ENCODE measurements at regions not wholly inside any gene's neighbourhood (a gene's known extent, or its start where the extent isn't known, plus 50 kb on each side); places are given as distances from the start of the nearest gene placed in this dataset.
"Not testable (repeated sequence)": the region's sequence is repeated elsewhere in the genome, so short reads cannot be mapped to it uniquely, and the experiment has no call there.

- no peak for DNase-seq
Measured at GRCh38 chr2:875687-876615, 74.7 kb upstream of the SNTG2 start.

GRCh38 chr2:873651-874580 is 76.7 kb upstream of the SNTG2 start:
- DNase-seq, result no peak

DNA sequence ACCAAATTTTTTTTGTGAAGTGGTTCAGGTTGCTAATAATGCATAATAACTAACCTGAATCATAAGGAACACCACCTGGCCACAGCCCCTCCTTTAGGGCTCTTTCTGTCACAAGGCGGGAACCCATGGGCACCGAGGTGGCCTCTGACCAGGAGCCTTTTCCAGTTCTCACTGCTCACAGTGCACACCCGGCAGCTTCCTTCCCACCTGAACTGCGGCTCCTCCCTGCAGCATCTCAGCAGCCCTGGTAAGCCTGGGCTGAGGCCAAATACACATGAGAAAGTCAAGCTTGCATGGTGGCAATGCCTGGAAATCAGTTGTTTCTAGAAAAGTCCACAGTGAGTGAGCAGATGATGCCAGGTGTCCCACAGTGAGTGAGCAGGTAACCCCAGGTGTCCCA is 77.6 kb upstream of the SNTG2 start:
- DNase-seq, result no peak

DNA sequence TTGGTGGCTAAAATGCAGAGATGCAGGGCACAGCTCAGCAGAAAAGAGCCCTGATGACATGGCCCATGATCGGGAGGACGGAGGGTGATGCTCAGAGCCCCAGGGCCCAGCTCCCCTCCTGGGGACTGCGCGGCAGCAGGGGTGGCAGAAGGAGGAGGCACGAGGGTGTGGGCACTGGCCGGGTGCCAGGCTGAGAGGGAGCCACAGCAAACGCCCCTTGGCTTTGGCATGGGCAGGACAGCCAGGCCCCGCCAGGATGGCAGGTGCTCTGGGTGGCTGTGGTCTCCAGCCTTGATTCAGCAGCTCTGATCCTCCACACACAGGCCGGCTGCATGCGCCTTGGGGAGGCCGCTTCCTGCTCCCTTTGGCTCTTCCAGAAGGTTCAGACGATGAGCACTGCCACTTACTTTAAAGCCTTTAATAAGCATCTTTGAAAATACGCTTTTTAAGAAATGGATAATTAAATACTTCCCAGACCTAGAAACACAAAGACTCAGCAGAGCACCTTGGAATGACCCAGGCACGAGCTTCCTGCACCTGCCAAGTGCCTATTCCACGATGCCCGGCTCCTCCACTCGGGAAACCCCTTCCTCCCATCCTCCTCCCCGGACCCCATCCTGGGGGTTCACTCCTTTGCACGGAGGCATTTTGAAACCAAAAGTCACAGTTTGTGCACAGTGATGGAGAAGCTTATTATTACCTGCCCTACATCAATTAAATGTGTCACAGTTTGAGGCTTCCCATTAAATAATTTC is 78.5 kb upstream of the SNTG2 start:
- DNase-seq, result no peak

DNA sequence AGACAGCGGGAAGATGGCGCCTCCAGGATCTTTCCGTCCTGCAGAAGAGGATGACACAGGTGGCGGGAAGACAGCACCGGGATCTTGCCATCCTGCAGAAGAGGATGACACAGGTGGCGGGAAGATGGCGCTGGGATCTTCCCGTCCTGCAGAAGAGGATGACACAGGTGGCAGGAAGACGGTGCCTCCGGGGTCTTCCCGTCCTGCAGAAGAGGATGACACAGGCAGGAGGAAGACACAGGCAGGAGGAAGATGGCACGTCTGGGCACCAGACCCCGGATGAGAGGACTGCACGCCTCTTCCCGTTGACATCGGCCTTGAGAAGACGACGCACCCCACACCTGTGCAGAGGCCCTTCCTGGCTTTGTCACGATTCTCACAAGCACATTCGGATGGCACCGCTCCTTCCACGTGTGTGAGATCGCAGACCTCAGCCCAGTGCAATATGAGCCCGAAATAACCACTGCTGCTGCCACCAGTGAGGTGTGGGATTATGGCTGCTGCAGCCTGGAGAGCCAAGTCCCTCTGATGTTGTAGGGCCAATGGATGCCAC is 79.4 kb upstream of the SNTG2 start:
- DNase-seq, result no peak

DNA sequence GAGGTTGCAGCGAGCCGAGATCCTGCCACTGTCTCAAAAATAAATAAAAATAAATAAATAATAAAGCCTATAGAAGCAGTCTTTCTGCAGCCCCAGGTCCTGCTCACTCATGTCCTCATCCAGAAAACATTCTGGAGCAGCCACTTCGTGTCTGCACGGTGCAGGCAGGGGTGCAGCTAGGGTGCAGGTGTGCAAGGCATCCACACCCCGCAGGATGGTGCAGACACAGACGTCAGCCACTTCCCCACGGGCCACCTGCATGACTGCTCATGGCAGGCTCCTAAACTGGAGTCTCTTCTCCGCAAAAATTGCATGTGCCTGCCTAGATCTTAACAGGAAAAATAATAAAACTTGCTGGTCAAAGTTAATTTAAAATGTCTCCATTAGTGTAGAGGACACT is 80.2 kb upstream of the SNTG2 start:
- DNase-seq, result no peak

- DNase-seq, result no peak
Measured at GRCh38 chr2:869894-870293, 80.8 kb upstream of the SNTG2 start.

DNA sequence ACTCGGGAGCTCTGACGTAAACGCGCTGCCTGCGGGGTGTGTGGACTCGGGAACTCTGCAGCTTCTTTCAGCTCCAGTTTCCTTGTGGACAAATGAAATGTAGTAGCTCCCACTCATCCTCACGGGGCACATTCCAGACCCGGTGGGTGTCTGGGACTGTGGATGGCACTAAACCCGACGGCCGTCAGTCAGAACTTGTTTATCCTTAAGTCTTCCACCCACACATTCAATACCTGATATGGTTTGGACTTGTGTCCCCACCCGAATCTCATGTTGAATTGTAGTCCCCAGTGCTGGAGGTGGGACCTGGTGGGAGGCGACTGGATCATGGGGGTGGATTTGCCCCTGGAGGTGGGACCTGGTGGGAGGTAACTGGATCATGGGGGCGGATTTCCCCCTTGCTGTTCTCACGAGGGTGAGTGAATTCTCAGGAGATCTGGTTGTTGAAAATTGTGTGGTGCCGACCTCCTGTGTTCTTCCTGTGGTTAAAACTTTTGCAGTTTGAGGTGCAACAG is 81.2 kb upstream of the SNTG2 start:
- no peak for DNase-seq

DNA sequence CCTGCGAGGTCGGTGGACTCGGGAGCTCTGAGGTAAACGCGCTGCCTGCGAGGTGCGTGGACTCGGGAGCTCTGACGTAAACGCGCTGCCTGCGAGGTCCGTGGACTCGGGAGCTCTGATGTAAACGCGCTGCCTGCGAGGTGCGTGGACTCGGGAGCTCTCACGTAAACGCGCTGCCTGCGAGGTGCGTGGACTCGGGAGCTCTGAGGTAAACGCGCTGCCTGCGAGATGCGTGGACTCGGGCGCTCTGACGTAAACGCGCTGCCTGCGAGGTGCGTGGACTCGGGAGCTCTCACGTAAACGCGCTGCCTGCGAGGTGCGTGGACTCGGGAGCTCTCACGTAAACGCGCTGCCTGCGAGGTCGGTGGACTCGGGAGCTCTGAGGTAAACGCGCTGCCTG is 81.8 kb upstream of the SNTG2 start:
- not testable (repeated sequence) for DNase-seq

DNA sequence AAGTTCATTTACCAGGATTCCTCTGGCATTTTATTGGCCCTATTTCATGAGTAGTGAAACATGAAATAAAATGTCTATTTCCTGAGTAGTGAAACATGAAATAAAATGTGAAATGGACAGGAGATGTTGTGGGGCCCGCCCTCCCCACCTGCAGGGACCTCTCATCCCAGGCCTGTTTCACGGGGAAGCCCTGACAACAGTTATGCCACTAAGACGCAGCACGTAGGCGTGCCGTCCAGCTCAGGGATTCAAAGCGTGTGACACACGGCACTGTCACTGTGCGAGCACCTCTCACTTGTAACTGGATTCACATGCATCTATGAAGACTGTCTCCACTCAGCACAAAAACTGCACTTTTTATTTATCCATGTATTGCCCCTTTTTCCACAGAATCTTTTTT is 83.4 kb upstream of the SNTG2 start:
- no peak for DNase-seq

DNA sequence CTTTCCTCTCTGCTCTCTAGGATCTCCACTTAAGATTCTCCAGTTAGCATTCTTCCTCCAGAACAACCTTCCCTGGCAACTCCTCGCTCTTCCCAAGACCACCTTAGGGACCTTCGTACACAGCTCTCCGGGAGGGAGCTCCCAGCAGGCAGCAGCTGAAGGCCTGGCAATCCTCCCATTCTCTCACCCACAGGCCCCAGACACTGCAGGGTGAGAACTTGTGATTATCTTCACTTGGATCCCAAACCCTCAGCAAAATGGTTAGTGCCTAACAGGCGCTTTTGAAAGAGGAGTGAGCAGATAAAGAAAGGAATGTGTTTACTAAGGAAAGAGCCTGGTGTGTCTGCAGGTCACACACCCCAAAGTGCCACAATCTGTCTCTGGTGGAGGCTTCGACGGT is 83.8 kb upstream of the SNTG2 start:
- DNase-seq, result no peak

GRCh38 chr2:866009-866680 is 84.5 kb upstream of the SNTG2 start:
- no peak for DNase-seq

GRCh38 chr2:864501-865106 is 86.0 kb upstream of the SNTG2 start:
- DNase-seq, result no peak

GRCh38 chr2:863732-864450 is 86.8 kb upstream of the SNTG2 start:
- DNase-seq, result no peak

DNA sequence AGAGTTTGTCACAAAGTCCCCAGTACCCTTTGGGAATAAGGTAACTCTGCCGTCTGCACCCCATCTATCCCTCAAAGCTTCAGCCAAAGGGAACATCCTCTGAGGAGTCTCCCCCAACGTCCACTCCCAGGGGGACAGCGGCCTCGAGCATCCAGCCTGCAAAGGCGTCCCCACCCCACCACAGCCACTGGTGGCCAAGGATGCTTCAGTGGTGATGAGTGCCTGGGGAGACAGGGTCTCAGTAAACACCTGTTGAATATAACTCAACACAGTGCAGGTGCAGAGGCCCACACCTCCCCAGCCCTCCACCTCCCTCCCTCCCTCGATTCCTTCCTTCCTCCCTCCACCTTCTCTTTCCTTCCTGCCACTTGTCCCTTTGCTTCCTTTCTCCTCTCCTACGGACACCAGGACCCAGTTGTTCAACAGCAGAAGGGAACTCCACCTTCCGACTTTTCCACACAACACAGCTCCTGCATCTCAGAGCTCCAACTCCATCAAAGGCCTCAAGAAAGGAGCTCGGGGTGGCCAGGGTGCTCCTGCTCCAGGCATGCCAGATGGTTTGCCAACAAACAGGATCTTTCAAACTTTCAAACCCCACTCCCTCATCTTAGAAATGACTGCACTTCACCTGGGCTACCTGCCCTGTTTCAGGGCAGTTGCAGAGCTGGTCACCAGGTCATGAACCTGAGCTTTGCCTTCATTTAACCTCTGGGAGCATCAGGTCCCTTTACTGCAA is 87.8 kb upstream of the SNTG2 start:
- no peak for DNase-seq

GRCh38 chr2:862355-862687 is 88.3 kb upstream of the SNTG2 start:
- DNase-seq, result no peak

- no peak for DNase-seq
Measured at GRCh38 chr2:861655-862354, 88.8 kb upstream of the SNTG2 start.

- no peak for DNase-seq
Measured at GRCh38 chr2:860259-860855, 90.3 kb upstream of the SNTG2 start.

- DNase-seq, result no peak
Measured at GRCh38 chr2:858646-859045, 92.0 kb upstream of the SNTG2 start.

Measured in GDM1 (cell line).